Fibroblast of the aortic adventitia (primary cell): ENCODE measurements at regions not wholly inside any gene's neighbourhood (a gene's known extent, or its start where the extent isn't known, plus 50 kb on each side); places are given as distances from the start of the nearest gene placed in this dataset.

Source experiments
- DNase-seq: peaks from one replicate; pipeline ENCODE4 v3.0.0-alpha.2; 2010; ENCODE audit warnings: low read depth
- H3K4me3 ChIP-seq: 2 replicates; pipeline ENCODE4 v1.5.1; 2011; ENCODE audit warnings: low read depth, mild to moderate bottlenecking, control low read depth, low read length, moderate library complexity
- CTCF ChIP-seq: IDR thresholded peaks from 2 replicates; pipeline ENCODE4 v1.5.1; 2011; ENCODE audit warnings: mild to moderate bottlenecking, low read length, control low read depth, inconsistent platforms; ENCODE audit not compliant: insufficient read depth

GRCh38 chr1:80444171-80444570, 1356.6 kb upstream of the ADGRL2 start:
- DNase-seq = no peak
- no peak overlapping the region for H3K4me3 ChIP-seq
- TF ChIP-seq CTCF = no peak

- H3K4me3 ChIP-seq = no peak overlapping the region
- DNase-seq = no peak
- no peak for TF ChIP-seq CTCF
Measured at GRCh38 chr1:80441664-80442063, 1359.1 kb upstream of the ADGRL2 start.

- no peak for DNase-seq
- no peak for TF ChIP-seq CTCF
- H3K4me3 ChIP-seq = no peak overlapping the region
Measured at GRCh38 chr1:80436851-80437250, 1363.9 kb upstream of the ADGRL2 start.

- no peak for DNase-seq
- TF ChIP-seq CTCF = no peak
Measured at GRCh38 chr1:80427881-80428280, 1372.9 kb upstream of the ADGRL2 start.

GRCh38 chr1:80424249-80424648, 1376.5 kb upstream of the ADGRL2 start:
- TF ChIP-seq CTCF = no peak
- H3K4me3 ChIP-seq = no peak overlapping the region
- DNase-seq = no peak

More at GRCh38 chr1:80427881-80428280, 1372.9 kb upstream of the ADGRL2 start:
- H3K4me3 ChIP-seq = no peak overlapping the region

- DNase-seq = no peak
- no peak for TF ChIP-seq CTCF
- H3K4me3 ChIP-seq = no peak overlapping the region
Measured at GRCh38 chr1:80418134-80418533, 1382.6 kb upstream of the ADGRL2 start.

- TF ChIP-seq CTCF = no peak
- DNase-seq = peak; percentile 7
- no peak overlapping the region for H3K4me3 ChIP-seq
Measured at GRCh38 chr1:80417671-80418070, 1383.1 kb upstream of the ADGRL2 start.
